Natural killer cell (primary cell): ENCODE measurements at regions not wholly inside any gene's neighbourhood (a gene's known extent, or its start where the extent isn't known, plus 50 kb on each side); places are given as distances from the start of the nearest gene placed in this dataset.
"Not testable (repeated sequence)": the region's sequence is repeated elsewhere in the genome, so short reads cannot be mapped to it uniquely, and the experiment has no call there.

Experiments used
- ATAC-seq, 3 donors: fragments of 150-1000 bp in 2 of 3; fragments of 200-7000 bp in 1 of 3; cut with Tn5 transposase; 1 replicate in 1 of 3; 2 replicates in 2 of 3; pipeline ENCODE4 v1.10.0; 2021; ENCODE audit warnings: mild to moderate bottlenecking in 2 of 3, moderate library complexity in 2 of 3
- DNase-seq, 2 donors: peaks; one replicate each; pipeline versions ENCODE4 v3.0.0 to v3.0.0-alpha.2; 2013 to 2021; ENCODE audit warnings: mixed read lengths in 1 of 2
- H3K27ac ChIP-seq: one replicate; pipeline ENCODE4 v1.5.1; 2013; ENCODE audit warnings: mild to moderate bottlenecking, low read length
- H3K27me3 ChIP-seq: one replicate; pipeline ENCODE4 v1.6.1; 2013; ENCODE audit warnings: low read length; ENCODE audit not compliant: control insufficient read depth, insufficient read depth
- H3K36me3 ChIP-seq: one replicate; pipeline ENCODE4 v1.6.1; 2013; ENCODE audit warnings: low read length; ENCODE audit not compliant: control insufficient read depth, insufficient read depth
- H3K4me1 ChIP-seq: one replicate; pipeline ENCODE4 v1.6.1; 2013; ENCODE audit warnings: low read length; ENCODE audit not compliant: control insufficient read depth, insufficient read depth
- H3K4me3 ChIP-seq: one replicate; pipeline ENCODE4 v1.5.1; 2013; ENCODE audit warnings: low read length
- H3K9me3 ChIP-seq: one replicate; pipeline ENCODE4 v1.6.1; 2013; ENCODE audit warnings: low read length; ENCODE audit not compliant: control insufficient read depth, insufficient read depth
- H3K27ac Mint-ChIP-seq, 2 donors: one replicate each; pipeline ENCODE4 v1.8.0; 2022; ENCODE audit warnings: mild to moderate bottlenecking in 2 of 2, mixed read lengths in 2 of 2, moderate library complexity in 1 of 2
- H3K27me3 Mint-ChIP-seq, 2 donors: one replicate each; pipeline ENCODE4 v1.8.0; 2022; ENCODE audit warnings: low read depth in 2 of 2, mixed read lengths in 2 of 2
- H3K36me3 Mint-ChIP-seq: one replicate; pipeline ENCODE4 v1.8.0; 2022; ENCODE audit warnings: mixed read lengths
- H3K4me1 Mint-ChIP-seq, 2 donors: one replicate each; pipeline ENCODE4 v1.8.0; 2022; ENCODE audit warnings: mixed read lengths in 2 of 2
- H3K4me3 Mint-ChIP-seq: one replicate; pipeline ENCODE4 v1.8.0; 2022; ENCODE audit warnings: mild to moderate bottlenecking, moderate library complexity, mixed read lengths
- H3K9me3 Mint-ChIP-seq, 2 donors: one replicate each; pipeline ENCODE4 v1.8.0; 2022; ENCODE audit warnings: mixed read lengths in 2 of 2
- WGBS: methylation state at CpG from one replicate; pipeline ENCODE4 v1.1.7; 2013; ENCODE audit warnings: missing lambda C conversion rate; ENCODE audit not compliant: insufficient coverage; 5-methylcytosine and 5-hydroxymethylcytosine counted together
- intact Hi-C: fragments of 100-400 bp; cut with micrococcal nuclease; formaldehyde crosslinking; loops from one replicate; pipeline ENCODE4 v1.14.2; 2022

DNA sequence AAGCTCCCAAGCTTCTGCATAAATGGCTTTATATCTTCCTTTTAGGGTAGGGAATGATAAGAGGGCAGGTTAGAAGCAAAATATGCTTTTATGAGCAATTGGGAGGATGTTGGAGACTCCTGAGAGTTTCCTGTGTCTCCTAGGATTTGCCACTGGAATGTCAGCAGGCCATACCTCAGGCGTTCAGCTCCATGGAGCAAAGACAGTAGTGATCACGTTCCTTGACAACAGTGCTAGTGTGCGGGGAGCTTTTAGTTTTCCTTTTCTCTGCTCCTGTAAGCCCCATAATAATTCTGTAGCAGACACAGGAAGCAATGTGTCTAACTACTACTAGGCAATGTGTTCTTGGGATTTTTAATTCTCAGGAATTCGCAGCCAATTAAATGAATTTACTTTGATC lies 113.6 kb downstream of the SRGAP2 start:
- H3K27ac ChIP-seq, H3K4me1 Mint-ChIP-seq, H3K4me1 ChIP-seq, H3K36me3 ChIP-seq, H3K27ac Mint-ChIP-seq, H3K27me3 Mint-ChIP-seq, ATAC-seq, H3K9me3 ChIP-seq, H3K36me3 Mint-ChIP-seq, H3K4me3 ChIP-seq, H3K27me3 ChIP-seq, H3K9me3 Mint-ChIP-seq, DNase-seq, intact Hi-C loops, H3K4me3 Mint-ChIP-seq: not testable (repeated sequence)
- WGBS: no CpG with 5 or more reads among the region's 4 CpGs

DNA sequence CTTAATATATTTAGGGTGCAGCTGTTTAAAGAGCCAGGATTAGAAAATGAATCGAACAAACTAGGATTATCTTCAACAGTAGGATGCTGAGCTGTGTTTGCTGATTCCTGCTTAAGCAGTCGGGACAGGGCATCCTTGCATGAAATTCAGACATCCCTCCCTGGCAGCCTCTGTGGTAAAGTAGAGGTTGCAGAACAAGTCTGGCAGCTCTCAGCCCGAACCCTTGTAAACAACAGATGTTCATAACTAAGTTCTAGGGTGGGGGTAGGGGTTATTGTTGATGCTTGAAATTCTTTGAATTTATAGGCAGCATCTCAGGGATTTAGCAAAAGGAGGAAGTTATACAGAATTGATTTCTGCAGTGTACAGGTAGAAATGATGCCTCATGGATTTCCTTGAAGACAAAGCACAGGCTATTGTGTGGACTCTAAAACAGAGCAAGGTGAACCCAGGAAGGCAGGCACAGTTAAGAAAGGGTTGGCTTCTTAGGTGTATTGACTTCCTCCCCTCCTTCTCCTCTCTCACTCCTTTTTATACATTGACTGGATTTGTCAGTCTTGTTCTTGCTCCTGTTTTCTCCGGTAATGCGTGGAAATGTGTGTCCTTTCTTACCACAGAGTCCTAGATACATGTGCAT lies 114.7 kb downstream of the SRGAP2 start:
- H3K4me1 Mint-ChIP-seq, H3K36me3 Mint-ChIP-seq, DNase-seq, intact Hi-C loops, H3K27me3 Mint-ChIP-seq, H3K27ac Mint-ChIP-seq, H3K4me1 ChIP-seq, ATAC-seq, H3K27ac ChIP-seq, H3K4me3 Mint-ChIP-seq, H3K27me3 ChIP-seq, H3K9me3 ChIP-seq, H3K9me3 Mint-ChIP-seq, H3K36me3 ChIP-seq, H3K4me3 ChIP-seq: not testable (repeated sequence)
- 100% methylated on average over 2 of the region's 5 CpGs for WGBS

DNA sequence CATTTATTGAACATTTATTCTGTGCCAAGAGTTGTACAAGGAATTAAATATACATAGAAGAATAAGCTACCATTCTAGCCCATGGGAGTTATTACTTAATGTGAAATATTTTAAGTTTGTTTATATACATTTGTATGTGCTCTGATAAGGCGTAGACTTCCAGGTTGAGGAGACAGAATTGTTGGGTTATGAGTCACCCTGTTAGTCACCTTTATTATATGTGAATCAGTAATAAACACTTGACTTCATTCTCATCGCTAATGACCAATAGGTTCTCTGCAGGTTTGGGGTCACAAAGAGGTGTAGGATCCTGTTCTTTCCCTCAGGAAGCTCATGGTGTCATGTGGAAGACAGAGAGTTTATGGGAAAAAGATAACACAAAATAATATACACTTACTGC lies 116.9 kb downstream of the SRGAP2 start:
- H3K4me3 Mint-ChIP-seq, H3K36me3 Mint-ChIP-seq, intact Hi-C loops, H3K4me3 ChIP-seq, H3K9me3 Mint-ChIP-seq, H3K27ac Mint-ChIP-seq, H3K27ac ChIP-seq, H3K27me3 ChIP-seq, H3K9me3 ChIP-seq, H3K36me3 ChIP-seq, H3K4me1 Mint-ChIP-seq, H3K4me1 ChIP-seq, DNase-seq, ATAC-seq, H3K27me3 Mint-ChIP-seq: not testable (repeated sequence)
- no CpG with 5 or more reads among the region's 2 CpGs for WGBS

DNA sequence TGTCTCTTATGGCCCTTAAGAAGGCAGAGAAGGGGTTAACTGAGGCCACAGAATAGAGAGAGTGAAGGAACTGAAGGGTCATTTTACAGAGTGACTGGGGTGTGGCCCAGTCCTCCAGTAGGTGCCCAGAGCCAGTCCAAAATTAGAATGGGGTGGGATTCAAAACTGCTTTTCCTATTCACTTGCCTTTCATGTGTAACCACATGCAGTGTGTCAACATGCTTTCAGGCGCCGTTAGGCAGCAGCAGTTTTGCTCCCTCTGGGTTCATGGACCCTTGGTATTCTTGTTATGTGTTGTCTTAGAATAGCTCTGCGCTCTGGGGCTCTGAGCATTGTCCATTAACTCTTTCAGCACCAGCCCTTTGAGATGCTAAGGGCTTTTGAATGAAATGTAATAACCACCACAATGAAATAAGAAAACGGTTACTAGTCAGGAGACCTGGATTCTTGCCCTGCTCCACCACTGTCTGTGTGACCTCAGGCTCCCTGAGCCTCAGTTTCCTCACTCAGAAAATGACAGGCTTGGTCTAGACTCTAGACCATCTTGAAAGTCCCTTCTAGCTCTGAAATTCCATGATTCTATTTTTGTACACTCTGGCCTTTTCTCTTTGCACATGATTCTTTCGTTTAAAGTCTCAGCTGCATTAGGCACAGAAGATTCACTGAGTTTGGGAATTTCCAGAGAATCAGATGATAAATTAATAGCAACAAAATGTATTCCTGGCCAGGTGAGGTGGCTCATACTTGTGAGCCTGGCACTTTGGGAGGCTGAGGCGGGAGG lies 123.0 kb downstream of the SRGAP2 start:
- H3K4me3 ChIP-seq, H3K4me3 Mint-ChIP-seq, H3K9me3 Mint-ChIP-seq, H3K9me3 ChIP-seq, H3K27ac Mint-ChIP-seq, H3K36me3 Mint-ChIP-seq, H3K36me3 ChIP-seq, H3K4me1 ChIP-seq, ATAC-seq, H3K27ac ChIP-seq, DNase-seq, intact Hi-C loops, H3K27me3 Mint-ChIP-seq, H3K27me3 ChIP-seq, H3K4me1 Mint-ChIP-seq: not testable (repeated sequence)
- 90% methylated on average over 1 of the region's 6 CpGs for WGBS

DNA sequence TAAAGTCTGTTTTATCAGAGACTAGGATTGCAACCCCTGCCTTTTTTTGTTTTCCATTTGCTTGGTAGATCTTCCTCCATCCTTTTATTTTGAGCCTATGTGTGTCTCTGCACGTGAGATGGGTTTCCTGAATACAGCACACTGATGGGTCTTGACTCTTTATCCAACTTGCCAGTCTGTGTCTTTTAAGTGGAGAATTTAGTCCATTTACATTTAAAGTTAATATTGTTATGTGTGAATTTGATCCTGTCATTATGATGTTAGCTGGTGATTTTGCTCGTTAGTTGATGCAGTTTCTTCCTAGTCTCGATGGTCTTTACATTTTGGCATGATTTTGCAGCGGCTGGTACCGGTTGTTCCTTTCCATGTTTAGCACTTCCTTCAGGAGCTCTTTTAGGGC lies 128.3 kb downstream of the SRGAP2 start:
- H3K9me3 Mint-ChIP-seq, intact Hi-C loops, H3K9me3 ChIP-seq, H3K4me3 ChIP-seq, H3K36me3 Mint-ChIP-seq, H3K36me3 ChIP-seq, H3K27ac Mint-ChIP-seq, H3K27me3 Mint-ChIP-seq, H3K4me1 Mint-ChIP-seq, H3K27ac ChIP-seq, H3K4me3 Mint-ChIP-seq, DNase-seq, ATAC-seq, H3K27me3 ChIP-seq, H3K4me1 ChIP-seq: not testable (repeated sequence)
- no CpG with 5 or more reads among the region's 5 CpGs for WGBS

DNA sequence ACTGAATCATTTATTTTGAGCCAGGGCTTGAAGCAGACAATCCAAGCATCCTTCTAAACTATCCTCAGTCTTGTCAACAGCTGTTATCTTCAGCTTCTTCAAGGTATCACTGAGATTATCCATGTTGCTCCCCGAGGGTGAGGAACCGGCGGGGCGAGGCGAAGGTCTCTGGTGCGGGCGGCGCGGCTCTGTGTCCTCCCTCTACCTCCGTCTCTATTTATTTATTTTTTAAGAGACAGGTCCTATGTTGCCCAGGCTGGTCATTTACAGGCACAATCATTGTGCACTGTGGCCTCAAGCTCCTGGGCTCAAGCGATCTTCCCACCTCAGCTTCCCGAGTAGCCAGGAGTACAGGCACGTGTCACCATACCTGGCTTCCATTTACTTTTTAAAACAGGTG lies 130.0 kb downstream of the SRGAP2 start:
- H3K27me3 Mint-ChIP-seq, H3K4me1 Mint-ChIP-seq, H3K4me3 Mint-ChIP-seq, H3K27ac Mint-ChIP-seq, H3K9me3 Mint-ChIP-seq, intact Hi-C loops, H3K4me1 ChIP-seq, H3K36me3 ChIP-seq, ATAC-seq, H3K4me3 ChIP-seq, H3K9me3 ChIP-seq, H3K36me3 Mint-ChIP-seq, H3K27ac ChIP-seq, DNase-seq, H3K27me3 ChIP-seq: not testable (repeated sequence)
- WGBS: no CpG with 5 or more reads among the region's 13 CpGs

DNA sequence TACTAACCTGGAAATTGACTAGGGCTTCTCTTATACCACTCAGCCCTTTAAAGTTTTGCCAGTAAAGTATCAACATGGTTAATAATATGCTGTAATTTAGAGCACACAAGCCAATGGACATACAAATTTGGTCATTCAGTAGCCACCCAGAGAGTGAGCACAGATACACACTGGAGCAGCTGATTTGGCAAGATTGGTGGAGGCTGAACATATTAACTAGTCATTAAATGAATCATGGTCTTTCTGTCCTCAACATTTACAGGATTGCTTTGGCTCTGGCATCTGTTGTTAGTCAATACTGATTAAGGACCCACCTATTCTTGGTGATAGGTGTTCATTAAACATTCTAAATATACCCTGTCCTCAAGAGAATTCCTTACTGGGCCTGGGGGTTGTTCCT lies 130.6 kb downstream of the SRGAP2 start:
- H3K27ac ChIP-seq, ATAC-seq, H3K9me3 Mint-ChIP-seq, H3K9me3 ChIP-seq, H3K4me1 ChIP-seq, H3K36me3 Mint-ChIP-seq, H3K27me3 Mint-ChIP-seq, DNase-seq, intact Hi-C loops, H3K27ac Mint-ChIP-seq, H3K27me3 ChIP-seq, H3K4me3 Mint-ChIP-seq, H3K4me3 ChIP-seq, H3K36me3 ChIP-seq, H3K4me1 Mint-ChIP-seq: not testable (repeated sequence)

DNA sequence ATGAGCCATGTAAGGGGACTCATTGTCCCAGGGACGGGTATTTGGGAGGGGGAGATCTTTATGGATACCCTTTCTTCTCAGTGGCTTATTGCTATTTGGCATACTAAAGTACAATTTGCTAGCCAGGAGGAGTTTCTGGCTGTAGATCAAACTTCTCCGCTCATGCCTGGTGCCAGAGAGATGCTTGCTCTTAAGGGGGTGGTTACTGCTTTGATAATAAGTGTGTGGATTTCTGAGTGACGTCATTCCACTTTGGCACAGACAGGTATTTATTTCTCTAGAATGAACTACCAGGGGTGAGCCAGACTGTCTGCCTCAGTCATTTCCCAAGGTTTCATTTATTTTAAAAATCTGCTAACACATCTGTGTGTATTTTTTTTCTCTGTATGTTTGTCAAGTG lies 131.1 kb downstream of the SRGAP2 start:
- H3K27ac ChIP-seq, H3K4me3 Mint-ChIP-seq, DNase-seq, H3K9me3 ChIP-seq, intact Hi-C loops, H3K36me3 ChIP-seq, H3K4me1 Mint-ChIP-seq, H3K27me3 ChIP-seq, ATAC-seq, H3K36me3 Mint-ChIP-seq, H3K4me1 ChIP-seq, H3K27me3 Mint-ChIP-seq, H3K9me3 Mint-ChIP-seq, H3K4me3 ChIP-seq, H3K27ac Mint-ChIP-seq: not testable (repeated sequence)
- WGBS: 100% methylated on average over 1 of the region's 3 CpGs
